Head of caudate nucleus (tissue), 42 donors: ENCODE measurements at regions not wholly inside any gene's neighbourhood (a gene's known extent, or its start where the extent isn't known, plus 50 kb on each side); places are given as distances from the start of the nearest gene placed in this dataset.

Experiments
- DNase-seq, 42 donors: peaks; one replicate each; pipeline versions ENCODE4 v3.0.0 to v3.0.0-alpha.2; 2020 to 2021; ENCODE audit warnings: mixed read lengths in 7 of 42
- intact Hi-C: fragments of 100-400 bp; cut with DNase I; formaldehyde crosslinking; loops from one replicate; pipeline ENCODE4 v1.15.0; 2022

GRCh38 chr11:113532697-113533424, 57.7 kb upstream of the DRD2 start:
- intact Hi-C loops, result loop anchor here (5.0 to 10.0 kb wide), 2 partner anchors 202 to 226 kb away; no protein-coding TSS in a partner anchor
- DNase-seq, result peak; percentile 69 to 96 (median 87)

GRCh38 chr11:113531575-113532451, 56.6 kb upstream of the DRD2 start:
- intact Hi-C loops, result loop anchor here (5.0 to 10.0 kb wide), 2 partner anchors 203 to 225 kb away; no protein-coding TSS in a partner anchor
- peak in 5 of 42 donors; percentile 16 to 40 (median 32) for DNase-seq

GRCh38 chr11:113531083-113531482, 55.9 kb upstream of the DRD2 start:
- intact Hi-C loops, result loop anchor here (5.0 to 10.0 kb wide), 2 partner anchors 204 to 224 kb away; no protein-coding TSS in a partner anchor

GRCh38 chr11:113529606-113530005, 54.4 kb upstream of the DRD2 start:
- no peak for DNase-seq
- intact Hi-C loops, result loop anchor here (5.0 to 10.0 kb wide), 2 partner anchors 205 to 222 kb away; no protein-coding TSS in a partner anchor

More at GRCh38 chr11:113531083-113531482, 55.9 kb upstream of the DRD2 start:
- DNase-seq, result no peak

GRCh38 chr11:113528982-113529381, 53.8 kb upstream of the DRD2 start:
- DNase-seq, result no peak
- intact Hi-C loops, result no loop called here

- no peak for DNase-seq
- intact Hi-C loops, result no loop called here
Observed at GRCh38 chr11:113526521-113526920, 51.3 kb upstream of the DRD2 start.
